Lower leg skin (tissue), 4 donors: ENCODE measurements at regions not wholly inside any gene's neighbourhood (a gene's known extent, or its start where the extent isn't known, plus 50 kb on each side); places are given as distances from the start of the nearest gene placed in this dataset.
"Not testable (repeated sequence)": the region's sequence is repeated elsewhere in the genome, so short reads cannot be mapped to it uniquely, and the experiment has no call there.

Experiments
- DNase-seq, 2 donors: peaks; one replicate each; pipeline ENCODE4 v3.0.0-alpha.2; 2019; ENCODE audit warnings: low spot score in 2 of 2
- H3K4me3 ChIP-seq: fragments of 200-600 bp; sonication (generic); 2 replicates; pipeline ENCODE4 v1.5.1; 2017; ENCODE audit warnings: mild to moderate bottlenecking, low read depth; ENCODE audit not compliant: poor library complexity, severe bottlenecking
- CTCF ChIP-seq, 3 donors: fragments of 450-650 bp; IDR thresholded peaks; one replicate each; pipeline ENCODE4 v1.5.1; 2016; ENCODE audit warnings: antibody characterized with exemption in 3 of 3, mild to moderate bottlenecking in 3 of 3, moderate library complexity in 2 of 3
- POLR2A ChIP-seq, 2 donors: fragments of 450-650 bp; IDR thresholded peaks; one replicate each; pipeline ENCODE4 v1.6.1; 2016 to 2017; ENCODE audit warnings: antibody characterized with exemption in 2 of 2, mild to moderate bottlenecking in 1 of 2, moderate library complexity in 1 of 2
- WGBS, 2 donors: methylation state at CpG; one replicate each; pipeline ENCODE4 v1.1.5; 2018; 5-methylcytosine and 5-hydroxymethylcytosine counted together
- intact Hi-C: fragments of 100-400 bp; cut with DNase I; formaldehyde crosslinking; loops from one replicate; pipeline ENCODE4 v1.15.0; 2023; ENCODE audit warnings: low total_unique reads

- no peak overlapping the region for H3K4me3 ChIP-seq
- DNase-seq = no peak
- intact Hi-C loops = loop anchor here (10.0 kb wide), 2 partner anchors 583 to 1073 kb away; no protein-coding TSS in a partner anchor
- TF ChIP-seq CTCF (IDR thresholded peaks at IDR 0.05) = no peak
- no peak for TF ChIP-seq POLR2A (IDR thresholded peaks at IDR 0.05)
- 63 to 68% methylated on average over 11 of the region's 11 CpGs for WGBS, 2 donors
These were observed 94.3 kb upstream of the PABPC3 start for GRCh38 chr13:25001476-25002206.

GRCh38 chr13:25002311-25002710, 93.6 kb upstream of the PABPC3 start:
- DNase-seq, H3K4me3 ChIP-seq: not testable (repeated sequence)
- intact Hi-C loops = loop anchor here (10.0 kb wide), 2 partner anchors 582 to 1072 kb away; no protein-coding TSS in a partner anchor
- WGBS, 2 donors = 31 to 39% methylated on average over 14 of the region's 14 CpGs

- WGBS, 2 donors = 77 to 79% methylated on average over 4 of the region's 10 CpGs
- not testable (repeated sequence) for H3K4me3 ChIP-seq, DNase-seq
- intact Hi-C loops = loop anchor here (10.0 kb wide), 2 partner anchors 580 to 1070 kb away; no protein-coding TSS in a partner anchor
These were observed 91.4 kb upstream of the PABPC3 start for GRCh38 chr13:25004489-25004888.

- not testable (repeated sequence) for H3K4me3 ChIP-seq, DNase-seq
- WGBS, 2 donors = 0 to 2% methylated on average over 4 to 5 of the region's 5 CpGs
- intact Hi-C loops = loop anchor here (10.0 kb wide), 2 partner anchors 580 to 1070 kb away; no protein-coding TSS in a partner anchor
These were observed 90.9 kb upstream of the PABPC3 start for GRCh38 chr13:25005050-25005497.

GRCh38 chr13:25007389-25007788, 88.5 kb upstream of the PABPC3 start:
- intact Hi-C loops = loop anchor here (10.0 kb wide), 2 partner anchors 577 to 1067 kb away; no protein-coding TSS in a partner anchor
- H3K4me3 ChIP-seq, DNase-seq: not testable (repeated sequence)
- 86 to 96% methylated on average over 3 of the region's 3 CpGs for WGBS, 2 donors

- H3K4me3 ChIP-seq, intact Hi-C loops, DNase-seq: not testable (repeated sequence)
- 69 to 72% methylated on average over 7 of the region's 7 CpGs for WGBS, 2 donors
These were observed 81.5 kb upstream of the PABPC3 start for GRCh38 chr13:25014398-25014973.

- DNase-seq, intact Hi-C loops, H3K4me3 ChIP-seq: not testable (repeated sequence)
- 88 to 90% methylated on average over 17 of the region's 17 CpGs for WGBS, 2 donors
These were observed 78.8 kb upstream of the PABPC3 start for GRCh38 chr13:25017176-25017575.

- intact Hi-C loops, DNase-seq: not testable (repeated sequence)
- 0 to 1% methylated on average over 44 to 45 of the region's 79 CpGs for WGBS, 2 donors
- peak overlapping the region; percentile 20 for H3K4me3 ChIP-seq
These were observed 77.9 kb upstream of the PABPC3 start for GRCh38 chr13:25017808-25018728.

GRCh38 chr13:25018729-25019115, 77.2 kb upstream of the PABPC3 start:
- 0% methylated on average over 3 to 13 of the region's 24 CpGs for WGBS, 2 donors
- no peak overlapping the region for H3K4me3 ChIP-seq
- DNase-seq = no peak
- intact Hi-C loops = no loop called here
- TF ChIP-seq CTCF (IDR thresholded peaks at IDR 0.05) = no peak
- no peak for TF ChIP-seq POLR2A (IDR thresholded peaks at IDR 0.05)

GRCh38 chr13:25019741-25020140, 76.2 kb upstream of the PABPC3 start:
- WGBS, 2 donors = 88 to 93% methylated on average over 16 of the region's 16 CpGs
- DNase-seq, intact Hi-C loops: not testable (repeated sequence)

More at GRCh38 chr13:25019741-25020140, 76.2 kb upstream of the PABPC3 start:
- not testable (repeated sequence) for H3K4me3 ChIP-seq
